NCI-H345 (cell line): ENCODE measurements at regions not wholly inside any gene's neighbourhood (a gene's known extent, or its start where the extent isn't known, plus 50 kb on each side); places are given as distances from the start of the nearest gene placed in this dataset.
"Not testable (repeated sequence)": the region's sequence is repeated elsewhere in the genome, so short reads cannot be mapped to it uniquely, and the experiment has no call there.

ENCODE experiments used
- DNase-seq: peaks from one replicate; lab custom pipeline; 2025; lab: John Stamatoyannopoulos, UW

GRCh38 chr5:165405340-165405739 is 1899.9 kb downstream of the MAT2B start:
- DNase-seq: no peak

- no peak for DNase-seq
These were observed 1901.9 kb downstream of the MAT2B start for GRCh38 chr5:165407352-165407751.

- DNase-seq: no peak
These were observed 1905.1 kb downstream of the MAT2B start for GRCh38 chr5:165410476-165410875.

- not testable (repeated sequence) for DNase-seq
These were observed 1906.1 kb downstream of the MAT2B start for GRCh38 chr5:165411532-165411931.

GRCh38 chr5:165420493-165420892 is 1915.1 kb downstream of the MAT2B start:
- no peak for DNase-seq

- DNase-seq: no peak
These were observed 1918.4 kb downstream of the MAT2B start for GRCh38 chr5:165423697-165424299.

GRCh38 chr5:165425594-165425993 is 1920.2 kb downstream of the MAT2B start:
- no peak for DNase-seq

- no peak for DNase-seq
These were observed 1943.3 kb downstream of the MAT2B start for GRCh38 chr5:165448753-165449152.

- no peak for DNase-seq
These were observed 1952.6 kb downstream of the MAT2B start for GRCh38 chr5:165457859-165458481.

GRCh38 chr5:165459232-165459631 is 1953.8 kb downstream of the MAT2B start:
- DNase-seq: no peak

GRCh38 chr5:165460911-165461310 is 1955.5 kb downstream of the MAT2B start:
- DNase-seq: no peak

- DNase-seq: no peak
These were observed 1972.1 kb downstream of the MAT2B start for GRCh38 chr5:165477546-165477945.

GRCh38 chr5:165495829-165496380 is 1990.5 kb downstream of the MAT2B start:
- no peak for DNase-seq

- no peak for DNase-seq
These were observed 1992.3 kb downstream of the MAT2B start for GRCh38 chr5:165497707-165498106.

- no peak for DNase-seq
These were observed 1997.7 kb downstream of the MAT2B start for GRCh38 chr5:165502893-165503691.

GRCh38 chr5:165504674-165505073 is 1999.3 kb downstream of the MAT2B start:
- no peak for DNase-seq

- DNase-seq: no peak
These were observed 2002.9 kb downstream of the MAT2B start for GRCh38 chr5:165508286-165508685.

GRCh38 chr5:165508861-165509260 is 2003.4 kb downstream of the MAT2B start:
- no peak for DNase-seq

- DNase-seq: no peak
These were observed 2016.6 kb downstream of the MAT2B start for GRCh38 chr5:165521816-165522610.

- DNase-seq: no peak
These were observed 2019.9 kb downstream of the MAT2B start for GRCh38 chr5:165525271-165525670.

GRCh38 chr5:165526357-165526756 is 2020.9 kb downstream of the MAT2B start:
- DNase-seq: no peak

- DNase-seq: no peak
These were observed 2022.2 kb downstream of the MAT2B start for GRCh38 chr5:165527577-165527976.
